HT-29 (cell line): ENCODE measurements at regions not wholly inside any gene's neighbourhood (a gene's known extent, or its start where the extent isn't known, plus 50 kb on each side); places are given as distances from the start of the nearest gene placed in this dataset.
A peak's percentile ranks its signal among the peaks of the same experiment; 100 is the strongest.
"Not testable (repeated sequence)": the region's sequence is repeated elsewhere in the genome, so short reads cannot be mapped to it uniquely, and the experiment has no call there.

Experiments used
- DNase-seq: peaks from one replicate; pipeline ENCODE4 v3.0.0-alpha.2; 2015; ENCODE audit warnings: low spot score

DNA sequence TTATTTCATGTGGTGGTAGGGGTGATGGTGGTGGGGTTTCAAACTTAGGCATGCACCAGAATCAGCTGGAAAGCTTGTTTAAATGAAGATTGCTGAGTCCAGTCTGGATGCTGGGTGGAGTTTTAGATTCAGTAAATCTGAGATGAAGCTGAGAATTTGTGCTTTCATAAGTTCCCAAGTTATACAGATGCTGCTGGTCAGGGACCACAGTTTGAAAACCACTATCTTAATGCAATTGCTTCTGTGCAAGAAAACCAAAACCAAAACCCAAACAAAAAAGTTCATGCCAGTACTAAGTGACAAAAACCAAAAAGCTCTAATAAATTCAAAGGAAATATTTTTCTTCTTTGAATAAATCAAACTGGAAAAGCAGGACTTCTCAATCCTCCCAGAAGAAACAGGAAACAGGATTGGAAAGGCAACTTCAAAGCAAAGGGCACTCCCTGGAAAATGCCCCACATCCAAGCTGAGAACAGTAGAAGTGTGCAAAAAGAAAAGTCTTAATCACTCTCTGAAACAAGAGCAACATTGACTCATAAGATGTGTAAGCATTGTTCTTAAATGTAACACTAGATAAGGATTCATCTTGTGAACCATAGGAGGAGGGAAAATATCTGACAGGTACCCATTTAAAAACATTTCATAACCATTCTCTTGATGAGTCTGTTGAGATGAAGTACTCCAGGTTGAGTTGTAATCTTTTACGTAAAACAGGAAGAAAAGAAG lies 481.5 kb upstream of the HSF2 start:
- DNase-seq, result peak; percentile 4

DNA sequence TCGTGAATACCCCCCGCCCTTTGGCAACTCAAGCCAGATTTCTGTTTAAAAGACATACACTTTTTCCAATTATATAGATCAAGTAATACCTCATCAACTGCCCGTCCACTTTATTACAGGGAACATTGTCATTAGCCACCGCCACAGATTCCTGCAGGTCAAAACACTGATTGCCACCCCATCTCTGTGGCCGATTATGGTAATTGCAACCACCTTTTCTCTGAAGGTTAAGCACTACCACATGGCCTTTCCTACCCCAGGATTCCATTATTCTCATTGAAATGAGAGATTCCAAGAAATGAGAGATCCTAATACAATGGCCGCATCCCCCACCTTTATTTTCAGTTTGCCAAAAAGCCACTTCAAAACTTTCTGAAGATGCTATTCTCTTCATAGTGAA lies 478.8 kb upstream of the HSF2 start:
- DNase-seq, result no peak

DNA sequence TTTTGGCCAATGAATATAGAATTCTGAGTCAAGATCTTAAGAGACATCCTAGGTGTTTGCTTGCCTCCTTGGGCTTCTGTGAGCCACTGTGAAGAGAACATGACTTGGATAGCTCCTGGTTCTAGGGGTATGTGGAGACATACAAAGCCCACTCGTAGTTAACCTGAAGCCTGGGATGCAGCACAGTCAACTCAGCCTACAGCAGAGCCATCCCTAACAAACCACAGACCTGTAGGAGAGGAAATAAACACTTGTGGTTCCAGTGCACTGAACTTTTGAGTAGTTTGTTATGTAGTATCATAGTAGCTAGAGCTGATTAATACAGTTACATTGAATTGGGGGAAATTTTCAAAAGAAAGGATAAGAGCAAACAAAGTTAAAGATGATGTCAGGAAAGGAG lies 474.4 kb upstream of the HSF2 start:
- DNase-seq, result no peak

DNA sequence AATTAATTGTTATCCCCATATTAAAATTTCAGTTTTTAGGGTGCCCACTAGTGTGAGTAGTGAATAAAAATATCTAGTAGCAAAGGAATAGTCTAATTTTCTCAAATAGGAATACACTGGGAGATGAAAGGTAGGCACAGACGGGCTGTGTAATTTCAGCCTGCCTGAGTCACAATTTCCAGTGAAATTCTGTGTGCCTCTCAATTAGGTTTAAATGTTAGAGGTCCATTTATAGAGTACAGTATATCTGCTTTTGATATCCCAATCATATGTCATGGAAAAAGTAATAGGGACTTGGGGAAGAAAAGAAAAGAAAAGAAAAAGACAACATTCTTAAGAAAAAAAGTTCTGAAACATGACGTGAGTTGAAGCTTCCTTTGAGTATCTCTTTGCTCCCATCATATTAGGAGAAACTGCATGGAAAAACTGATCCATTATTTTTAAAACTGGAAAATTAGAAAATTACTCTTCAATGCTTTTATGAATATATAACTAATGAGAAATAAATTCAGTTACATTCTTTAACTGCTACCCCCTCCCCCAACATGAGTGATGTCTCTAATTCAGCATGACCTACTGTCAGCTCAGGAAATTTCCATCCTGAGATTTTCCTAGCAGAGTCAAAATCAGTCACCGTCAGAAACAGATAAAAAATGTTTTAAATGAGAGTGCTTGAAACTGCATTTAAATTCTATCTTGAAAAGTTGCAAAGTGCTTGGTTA lies 473.8 kb upstream of the HSF2 start:
- no peak for DNase-seq

GRCh38 chr6:121929301-121929700 lies 470.2 kb upstream of the HSF2 start:
- DNase-seq, result no peak

DNA sequence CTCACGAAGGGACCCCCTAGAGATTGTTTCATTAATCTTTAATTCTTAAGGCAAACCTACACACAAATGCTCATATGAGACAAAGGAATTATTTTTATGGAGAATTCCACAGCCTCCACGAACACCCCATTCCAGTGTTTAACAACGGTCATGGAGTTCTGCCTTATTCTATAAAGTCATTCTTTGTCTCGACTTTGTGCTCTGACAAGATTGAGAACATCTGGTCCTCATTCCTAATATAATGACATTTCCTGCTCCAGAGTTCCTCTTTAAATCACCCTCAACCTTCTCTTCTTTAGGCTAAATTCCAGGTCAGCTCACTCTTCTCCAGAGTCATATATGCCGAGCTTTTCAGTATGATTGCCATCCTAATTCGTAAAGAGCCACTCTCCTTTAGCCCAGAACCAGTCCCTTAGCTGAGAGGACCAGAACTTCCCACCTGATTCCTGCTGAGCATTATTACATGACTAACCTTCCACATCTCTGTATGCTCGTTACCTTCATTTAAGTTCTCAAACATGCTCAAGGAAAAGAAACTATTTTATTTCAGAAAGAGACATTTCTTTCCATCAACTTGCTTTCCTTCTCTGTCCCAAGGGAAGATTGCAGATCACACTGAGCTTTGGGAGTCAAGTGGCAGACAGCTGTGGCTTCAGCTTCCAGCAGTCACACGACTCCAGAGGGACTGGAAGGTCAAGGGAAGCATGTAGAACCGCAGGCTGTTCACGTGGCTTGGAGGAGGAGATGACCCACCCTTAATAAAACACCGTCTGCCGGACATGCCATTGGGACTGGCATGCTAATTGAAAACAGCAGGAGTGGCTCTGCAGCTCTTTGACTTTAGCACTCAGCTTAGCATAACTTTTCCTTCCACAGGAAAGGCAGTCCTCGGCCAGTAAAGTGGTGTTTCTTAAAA lies 467.1 kb upstream of the HSF2 start:
- peak; percentile 84 for DNase-seq

DNA sequence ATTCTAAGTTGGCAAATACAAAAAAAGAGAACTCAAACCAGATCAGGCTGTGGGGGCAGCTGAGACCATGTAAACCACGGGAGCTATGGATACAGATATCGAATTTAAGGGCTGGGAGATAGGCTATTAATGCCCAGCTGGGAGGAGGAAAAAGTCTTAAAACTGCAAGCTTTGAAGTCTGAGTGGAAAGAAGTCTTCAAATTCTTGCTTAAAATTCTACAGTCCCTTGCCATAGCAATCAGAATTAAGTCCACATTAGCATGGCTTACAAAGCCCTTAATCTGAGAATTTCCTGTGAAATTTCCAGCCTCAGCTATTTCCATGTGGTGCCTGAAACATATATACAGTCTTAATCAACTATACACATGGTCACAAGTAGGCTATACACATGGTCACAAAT lies 465.0 kb upstream of the HSF2 start:
- no peak for DNase-seq

- DNase-seq, result no peak
Observed at GRCh38 chr6:121940728-121941127, 458.7 kb upstream of the HSF2 start.

DNA sequence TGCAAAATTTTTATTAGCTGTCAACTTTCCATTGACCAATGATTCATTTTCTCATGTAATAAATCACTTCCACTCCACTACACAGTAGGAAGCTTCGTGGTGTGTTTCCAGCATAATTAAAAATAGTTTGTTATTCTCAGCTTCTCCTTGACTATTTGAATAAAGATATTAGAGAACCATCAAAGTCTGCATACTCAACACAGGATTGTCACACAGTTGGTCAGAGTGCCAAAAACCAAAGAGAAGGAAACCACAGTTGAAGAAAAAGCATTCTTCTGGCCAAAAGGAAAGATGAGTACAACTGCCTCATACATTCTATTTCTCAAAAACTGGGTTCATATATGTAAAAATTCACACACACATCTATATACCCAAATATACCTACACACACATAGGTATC lies 455.1 kb upstream of the HSF2 start:
- no peak for DNase-seq

- DNase-seq, result no peak
Observed at GRCh38 chr6:121951123-121951522, 448.3 kb upstream of the HSF2 start.

DNA sequence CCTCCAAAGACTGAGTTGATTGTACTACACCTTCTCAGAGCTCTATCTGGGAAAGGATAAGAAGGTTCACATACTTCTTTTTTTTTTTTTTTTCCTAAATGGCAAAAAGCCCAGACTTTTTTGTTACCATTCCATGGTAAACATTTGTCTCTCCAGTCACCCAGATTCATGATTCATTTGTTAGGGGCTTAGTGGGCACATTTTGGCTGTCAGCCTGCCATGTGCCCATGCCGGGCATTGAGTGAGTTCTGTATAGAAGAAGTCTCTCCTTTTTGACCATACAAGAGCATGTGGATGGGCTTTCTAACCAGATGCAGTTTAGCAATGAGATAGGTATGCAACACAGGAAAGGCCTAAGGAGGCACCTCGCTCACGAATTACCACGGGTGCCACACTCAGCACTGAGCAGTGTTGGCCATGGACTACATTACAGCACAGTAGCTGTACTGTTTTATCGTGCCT lies 447.5 kb upstream of the HSF2 start:
- no peak for DNase-seq

- DNase-seq, result not testable (repeated sequence)
Observed at GRCh38 chr6:121955401-121955800, 444.1 kb upstream of the HSF2 start.

DNA sequence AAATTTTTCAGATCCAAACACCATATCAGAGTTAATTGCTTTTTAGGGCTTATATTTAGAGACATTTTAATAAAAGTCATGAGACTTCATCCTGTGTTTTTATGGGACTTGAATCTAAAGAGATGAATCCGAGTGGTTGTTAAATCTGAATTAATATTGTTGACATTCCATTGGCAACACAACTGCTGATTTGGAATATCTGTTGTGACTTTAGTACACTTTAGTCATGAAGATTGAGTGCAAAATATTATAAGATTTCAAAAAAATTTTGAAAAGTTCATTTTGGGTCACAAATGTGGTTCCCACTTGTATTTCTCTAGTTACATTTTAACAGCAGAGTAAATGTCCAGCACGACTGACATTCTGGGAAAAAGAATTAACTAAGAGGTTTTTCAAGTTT lies 442.7 kb upstream of the HSF2 start:
- DNase-seq, result no peak

- DNase-seq, result no peak
Observed at GRCh38 chr6:121959501-121959900, 440.0 kb upstream of the HSF2 start.

GRCh38 chr6:121961619-121962125 lies 437.8 kb upstream of the HSF2 start:
- DNase-seq, result no peak

GRCh38 chr6:121963826-121964225 lies 435.6 kb upstream of the HSF2 start:
- DNase-seq, result no peak

DNA sequence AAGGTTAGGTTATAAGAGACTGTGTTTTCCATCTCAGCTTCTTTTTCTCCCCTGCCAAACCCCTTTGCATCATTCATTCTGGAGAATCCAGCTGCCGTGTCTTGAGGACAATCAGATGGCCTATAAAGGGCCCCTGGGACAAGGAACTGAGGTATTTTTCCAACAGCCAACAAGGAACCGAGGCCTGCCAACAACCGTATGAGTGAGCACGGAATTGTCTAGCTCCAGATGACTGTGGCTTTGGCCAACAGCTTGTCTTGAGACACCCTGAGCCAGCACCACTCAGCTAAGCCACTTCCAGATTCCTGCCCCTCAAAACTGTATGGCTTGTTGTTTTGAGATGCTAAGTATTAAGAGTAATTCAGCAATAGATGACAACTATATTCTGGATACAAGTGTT lies 433.7 kb upstream of the HSF2 start:
- DNase-seq, result no peak

GRCh38 chr6:121967631-121968030 lies 431.8 kb upstream of the HSF2 start:
- DNase-seq, result no peak

GRCh38 chr6:121971931-121972335 lies 427.5 kb upstream of the HSF2 start:
- DNase-seq, result no peak

DNA sequence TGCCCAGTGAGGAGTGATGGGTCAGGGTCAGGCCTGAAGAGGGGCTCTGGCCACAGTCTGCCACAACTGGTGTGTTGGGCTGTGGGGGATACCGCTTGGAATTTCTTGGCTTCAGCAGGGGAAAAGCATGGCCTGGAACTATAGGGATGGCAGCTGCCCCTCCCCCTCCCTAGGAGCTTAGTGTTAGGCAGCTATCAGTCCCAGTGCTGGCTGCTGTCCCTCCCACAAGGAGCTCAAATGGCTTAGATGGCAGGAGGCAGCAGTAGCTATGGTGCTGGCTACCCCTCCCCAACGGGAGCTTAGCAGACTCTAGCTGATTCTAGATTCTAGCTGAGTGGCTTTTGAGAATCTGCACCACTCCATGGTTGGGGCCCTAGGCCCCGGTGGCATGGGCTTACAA lies 414.5 kb upstream of the HSF2 start:
- no peak for DNase-seq

GRCh38 chr6:121993362-121993761 lies 406.1 kb upstream of the HSF2 start:
- DNase-seq, result no peak

DNA sequence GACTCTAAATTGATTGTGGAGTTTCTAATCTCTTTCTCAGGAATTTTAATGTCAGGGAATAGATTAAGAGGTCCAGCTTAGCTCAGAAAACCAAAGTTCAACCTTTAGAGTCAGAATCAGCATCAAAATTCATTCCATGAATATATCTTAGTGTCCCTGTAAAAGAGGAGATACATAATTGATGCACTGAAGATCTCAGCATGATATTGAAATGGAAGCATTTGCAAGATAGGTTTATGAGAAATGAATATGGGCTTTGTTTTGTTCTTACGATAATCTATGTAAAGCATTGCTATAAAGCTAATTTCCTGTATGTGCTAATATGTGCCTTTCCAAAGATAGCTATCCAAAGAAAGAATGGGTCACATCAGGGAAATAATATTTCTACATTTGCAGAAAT lies 404.5 kb upstream of the HSF2 start:
- no peak for DNase-seq
